AG04450 (cell line): ENCODE measurements at regions not wholly inside any gene's neighbourhood (a gene's known extent, or its start where the extent isn't known, plus 50 kb on each side); places are given as distances from the start of the nearest gene placed in this dataset.

Experiments
- CTCF ChIA-PET: fragments of 300-600, 350-600 bp; formaldehyde crosslinking; extraction: SDS; loops from one replicate; lab custom pipeline; 2022; ENCODE audit warnings: antibody characterized with exemption, inconsistent platforms; lab: Charles Lee
- POLR2A ChIA-PET: fragments of 350-600 bp; formaldehyde crosslinking; extraction: SDS; loops from one replicate; lab custom pipeline; 2021; ENCODE audit warnings: antibody characterized with exemption, inconsistent platforms; lab: Yijun Ruan, JAX
- DNase-seq: peaks from one replicate; pipeline ENCODE4 v3.0.0-alpha.2; 2011; ENCODE audit warnings: low read depth, low spot score
- H3K27ac ChIP-seq: one replicate; pipeline ENCODE4 v1.5.1; 2012; ENCODE audit warnings: low read depth, low read length, control low read depth
- H3K27me3 ChIP-seq: one replicate; pipeline ENCODE4 v1.6.0; 2012; ENCODE audit warnings: low read length; ENCODE audit not compliant: control insufficient read depth, insufficient read depth
- H3K4me3 ChIP-seq: 2 replicates; pipeline ENCODE4 v1.5.1; 2011; ENCODE audit warnings: mild to moderate bottlenecking, low read depth, low read length, control low read depth
- H3K9me3 ChIP-seq: 2 replicates; pipeline ENCODE4 v1.5.1; 2012; ENCODE audit warnings: low read length; ENCODE audit not compliant: control insufficient read depth, insufficient read depth
- CTCF ChIP-seq: IDR thresholded peaks from 2 replicates; pipeline ENCODE4 v1.5.1; 2011; ENCODE audit warnings: low read depth, low read length, control low read depth, inconsistent platforms

- no peak for TF ChIP-seq CTCF
Measured at GRCh38 chr6:168739381-168739780, 298.4 kb downstream of the SMOC2 start.

GRCh38 chr6:168737481-168737880 lies 296.5 kb downstream of the SMOC2 start:
- no peaks in the 10 kb centered on the region for H3K27me3 ChIP-seq
- POLR2A ChIA-PET = no interaction called here
- no peak overlapping the region for H3K4me3 ChIP-seq
- TF ChIP-seq CTCF = no peak
- DNase-seq = no peak
- CTCF ChIA-PET = no interaction called here
- H3K9me3 ChIP-seq = peaks cover 35% of the 10 kb centered on the region
- no peak overlapping the region for H3K27ac ChIP-seq

More at GRCh38 chr6:168739381-168739780, 298.4 kb downstream of the SMOC2 start:
- peaks cover 41% of the 10 kb centered on the region for H3K9me3 ChIP-seq
- ChIA-PET POLR2A (no interaction called here), CTCF (no interaction called here)
- H3K27me3 ChIP-seq = no peaks in the 10 kb centered on the region
- DNase-seq = no peak
- H3K27ac ChIP-seq = no peak overlapping the region
- H3K4me3 ChIP-seq = no peak overlapping the region

GRCh38 chr6:168737014-168737413 lies 296.0 kb downstream of the SMOC2 start:
- ChIA-PET POLR2A (no interaction called here), CTCF (no interaction called here)
- DNase-seq = no peak

GRCh38 chr6:168736039-168736438 lies 295.1 kb downstream of the SMOC2 start:
- no peak for DNase-seq
- POLR2A ChIA-PET = no interaction called here
- TF ChIP-seq CTCF = no peak

More at GRCh38 chr6:168737014-168737413, 296.0 kb downstream of the SMOC2 start:
- H3K27ac ChIP-seq = no peak overlapping the region
- peaks cover 30% of the 10 kb centered on the region for H3K9me3 ChIP-seq
- TF ChIP-seq CTCF = no peak
- H3K4me3 ChIP-seq = no peak overlapping the region
- no peaks in the 10 kb centered on the region for H3K27me3 ChIP-seq

GRCh38 chr6:168735268-168735949 lies 294.4 kb downstream of the SMOC2 start:
- CTCF ChIA-PET = no interaction called here
- no peak for DNase-seq
- Histone ChIP-seq H3K27ac (no peak overlapping the region), H3K9me3 (peaks cover 29% of the 10 kb centered on the region), H3K27me3 (no peaks in the 10 kb centered on the region), H3K4me3 (no peak overlapping the region)
- TF ChIP-seq CTCF = no peak
- POLR2A ChIA-PET = no interaction called here

More at GRCh38 chr6:168736039-168736438, 295.1 kb downstream of the SMOC2 start:
- Histone ChIP-seq H3K4me3 (no peak overlapping the region), H3K9me3 (peaks cover 29% of the 10 kb centered on the region), H3K27ac (no peak overlapping the region), H3K27me3 (no peaks in the 10 kb centered on the region)
- CTCF ChIA-PET = no interaction called here
